HG03045 (cell line): ENCODE measurements at regions not wholly inside any gene's neighbourhood (a gene's known extent, or its start where the extent isn't known, plus 50 kb on each side); places are given as distances from the start of the nearest gene placed in this dataset.

Experiments used
- ATAC-seq: cut with Tn5 transposase; IDR thresholded peaks from one replicate; pipeline ENCODE4 v1.9.1; 2021; ENCODE audit warnings: mild to moderate bottlenecking, moderate library complexity; ENCODE audit not compliant: unreplicated experiment

- no peak for ATAC-seq
Measured at GRCh38 chr13:33691980-33692379, 126.0 kb upstream of the RFC3 start.

GRCh38 chr13:33692531-33692930 is 125.4 kb upstream of the RFC3 start:
- ATAC-seq = no peak

- ATAC-seq = no peak
Measured at GRCh38 chr13:33694546-33694945, 123.4 kb upstream of the RFC3 start.

GRCh38 chr13:33696530-33696929 is 121.4 kb upstream of the RFC3 start:
- no peak for ATAC-seq

GRCh38 chr13:33697926-33698325 is 120.0 kb upstream of the RFC3 start:
- ATAC-seq = no peak

GRCh38 chr13:33707449-33707848 is 110.5 kb upstream of the RFC3 start:
- ATAC-seq = no peak

- no peak for ATAC-seq
Measured at GRCh38 chr13:33710924-33711323, 107.0 kb upstream of the RFC3 start.

- ATAC-seq = no peak
Measured at GRCh38 chr13:33711436-33711835, 106.5 kb upstream of the RFC3 start.

- no peak for ATAC-seq
Measured at GRCh38 chr13:33717775-33718174, 100.2 kb upstream of the RFC3 start.

- ATAC-seq = no peak
Measured at GRCh38 chr13:33721724-33722123, 96.2 kb upstream of the RFC3 start.

GRCh38 chr13:33722216-33722915 is 95.6 kb upstream of the RFC3 start:
- ATAC-seq = no peak

GRCh38 chr13:33723365-33723764 is 94.6 kb upstream of the RFC3 start:
- no peak for ATAC-seq

- ATAC-seq = peak; percentile 77
Measured at GRCh38 chr13:33723772-33724435, 94.0 kb upstream of the RFC3 start.

GRCh38 chr13:33725340-33725739 is 92.6 kb upstream of the RFC3 start:
- no peak for ATAC-seq

- no peak for ATAC-seq
Measured at GRCh38 chr13:33727297-33728083, 90.5 kb upstream of the RFC3 start.

- peak; percentile 86 for ATAC-seq
Measured at GRCh38 chr13:33728271-33729037, 89.5 kb upstream of the RFC3 start.

- ATAC-seq = no peak
Measured at GRCh38 chr13:33730147-33730546, 87.8 kb upstream of the RFC3 start.

- no peak for ATAC-seq
Measured at GRCh38 chr13:33730619-33731018, 87.3 kb upstream of the RFC3 start.

GRCh38 chr13:33735276-33735675 is 82.7 kb upstream of the RFC3 start:
- no peak for ATAC-seq

- no peak for ATAC-seq
Measured at GRCh38 chr13:33739254-33739653, 78.7 kb upstream of the RFC3 start.

- no peak for ATAC-seq
Measured at GRCh38 chr13:33740134-33740538, 77.8 kb upstream of the RFC3 start.
